ENCODE measurements at regions not wholly inside any gene's neighbourhood (a gene's known extent, or its start where the extent isn't known, plus 50 kb on each side); places are given as distances from the start of the nearest gene placed in this dataset.

DNA sequence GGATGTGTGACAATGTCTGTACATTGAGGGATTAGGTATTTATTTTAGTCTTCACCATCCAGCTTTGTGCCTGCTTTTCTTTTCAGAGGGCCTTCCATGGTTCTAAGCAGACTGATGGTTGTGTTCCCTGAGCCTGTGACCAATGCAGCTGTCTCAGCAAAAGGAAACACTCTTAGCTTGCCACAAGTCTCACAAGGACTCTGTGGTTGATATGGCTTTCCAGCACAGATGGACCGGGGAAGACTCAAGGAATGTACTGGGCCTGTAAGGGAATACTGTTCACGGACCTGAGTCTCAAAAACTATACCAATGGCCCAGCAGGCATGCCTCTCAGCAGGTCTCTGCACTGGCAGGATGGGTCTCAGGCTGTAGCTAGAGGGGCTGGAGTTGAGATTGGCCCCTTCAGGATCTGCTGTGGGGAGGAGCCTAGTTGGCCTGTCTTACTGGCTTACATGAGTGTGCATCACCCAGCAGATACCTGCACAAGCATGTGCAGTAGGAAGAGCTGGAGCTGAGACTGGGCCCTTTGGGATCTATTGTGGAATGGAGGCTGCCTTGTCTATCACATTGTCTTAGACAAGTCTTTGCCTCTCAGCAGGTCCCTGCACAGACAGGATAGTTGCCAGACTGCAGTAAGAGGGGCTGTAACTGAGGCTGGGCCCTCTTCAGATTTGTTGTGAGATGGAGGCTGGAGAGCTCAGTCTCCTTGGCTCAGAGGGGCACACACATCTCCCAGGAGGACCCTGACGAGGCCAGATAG is 52.0 kb upstream of the PDC start:
- intact Hi-C loops (cut with micrococcal nuclease; ENCODE audit: unreplicated experiment) (no loop called here), in situ Hi-C loops (cut with HindIII; ENCODE audit: low pct_unique_long_range_greater_than_20kb, low sequenced_read_pairs) (no loop called here)
- CTCF ChIA-PET, result no interaction called here
- Histone ChIP-seq H3K9me3 (ENCODE audit: control insufficient read depth, insufficient read depth, low read depth, low read length) (no peaks in the 10 kb centered on the region), H3K4me1 (ENCODE audit: control insufficient read depth, insufficient read depth, low read length) (no peaks in the 10 kb centered on the region), H3K27ac (ENCODE audit: low read length) (no peak overlapping the region), H3K4me3 (ENCODE audit: low read depth in 2 of 2, low read length in 2 of 2) (no peak overlapping the region), H3K36me3 (ENCODE audit: control insufficient read depth, insufficient read depth, low read length) (no peaks in the 10 kb centered on the region), H3K27me3 (ENCODE audit: control insufficient read depth, insufficient read depth, low read length) (no peaks in the 10 kb centered on the region)
- DNase-seq (ENCODE audit: low read depth, low spot score) (no peak), ATAC-seq (no peak)
- POLR2A ChIA-PET, result no interaction called here
- TF ChIP-seq SIN3A (IDR thresholded peaks at IDR 0.05; ENCODE audit: borderline replicate concordance, insufficient read depth, low read depth, low read length), result no peak
- TF ChIP-seq REST (IDR thresholded peaks at IDR 0.05; ENCODE audit: insufficient read depth in 1 of 2, low read depth in 2 of 2, low read length in 1 of 2), result no peak
- TF ChIP-seq TCF7L2 (IDR thresholded peaks at IDR 0.05; ENCODE audit: low read depth, low read length), result no peak
- TF ChIP-seq CTCF (IDR thresholded peaks at IDR 0.05), result no peak
- TF ChIP-seq POLR2AphosphoS5 (IDR thresholded peaks at IDR 0.05; ENCODE audit: low read depth, low read length), result no peak
- BruUV-seq (replicated peaks), result no TSS peak

- Histone ChIP-seq H3K36me3 (ENCODE audit: control insufficient read depth, insufficient read depth, low read length) (no peaks in the 10 kb centered on the region), H3K27me3 (ENCODE audit: control insufficient read depth, insufficient read depth, low read length) (no peaks in the 10 kb centered on the region), H3K9me3 (ENCODE audit: control insufficient read depth, insufficient read depth, low read depth, low read length) (no peaks in the 10 kb centered on the region), H3K4me3 (ENCODE audit: low read depth in 2 of 2, low read length in 2 of 2) (no peak overlapping the region), H3K27ac (ENCODE audit: low read length) (no peak overlapping the region), H3K4me1 (ENCODE audit: control insufficient read depth, insufficient read depth, low read length) (no peaks in the 10 kb centered on the region)
- ChIA-PET POLR2A (no interaction called here), CTCF (no interaction called here)
- TF ChIP-seq SIN3A (IDR thresholded peaks at IDR 0.05; ENCODE audit: borderline replicate concordance, insufficient read depth, low read depth, low read length), result no peak
- no peak for TF ChIP-seq TCF7L2 (IDR thresholded peaks at IDR 0.05; ENCODE audit: low read depth, low read length)
- TF ChIP-seq CTCF (IDR thresholded peaks at IDR 0.05), result no peak
- TF ChIP-seq REST (IDR thresholded peaks at IDR 0.05; ENCODE audit: insufficient read depth in 1 of 2, low read depth in 2 of 2, low read length in 1 of 2), result no peak
- no peak for TF ChIP-seq POLR2AphosphoS5 (IDR thresholded peaks at IDR 0.05; ENCODE audit: low read depth, low read length)
- DNase-seq (ENCODE audit: low read depth, low spot score) (no peak), ATAC-seq (no peak)
- in situ Hi-C loops (cut with HindIII; ENCODE audit: low pct_unique_long_range_greater_than_20kb, low sequenced_read_pairs), result no loop called here
- BruUV-seq (replicated peaks), result no TSS peak
- intact Hi-C loops (cut with micrococcal nuclease; ENCODE audit: unreplicated experiment), result no loop called here
Observed at GRCh38 chr1:186511761-186512637, 51.1 kb upstream of the PDC start.
